ENCODE measurements at regions not wholly inside any gene's neighbourhood (a gene's known extent, or its start where the extent isn't known, plus 50 kb on each side); places are given as distances from the start of the nearest gene placed in this dataset.
"Not testable (repeated sequence)": the region's sequence is repeated elsewhere in the genome, so short reads cannot be mapped to it uniquely, and the experiment has no call there.

GRCh38 chr15:62849316-62850106 is 193.0 kb upstream of the TPM1 start:
- DNase-seq = no peak

GRCh38 chr15:62850318-62850717 is 192.2 kb upstream of the TPM1 start:
- DNase-seq = no peak

- DNase-seq = no peak
Observed at GRCh38 chr15:62850791-62851291, 191.7 kb upstream of the TPM1 start.

DNA sequence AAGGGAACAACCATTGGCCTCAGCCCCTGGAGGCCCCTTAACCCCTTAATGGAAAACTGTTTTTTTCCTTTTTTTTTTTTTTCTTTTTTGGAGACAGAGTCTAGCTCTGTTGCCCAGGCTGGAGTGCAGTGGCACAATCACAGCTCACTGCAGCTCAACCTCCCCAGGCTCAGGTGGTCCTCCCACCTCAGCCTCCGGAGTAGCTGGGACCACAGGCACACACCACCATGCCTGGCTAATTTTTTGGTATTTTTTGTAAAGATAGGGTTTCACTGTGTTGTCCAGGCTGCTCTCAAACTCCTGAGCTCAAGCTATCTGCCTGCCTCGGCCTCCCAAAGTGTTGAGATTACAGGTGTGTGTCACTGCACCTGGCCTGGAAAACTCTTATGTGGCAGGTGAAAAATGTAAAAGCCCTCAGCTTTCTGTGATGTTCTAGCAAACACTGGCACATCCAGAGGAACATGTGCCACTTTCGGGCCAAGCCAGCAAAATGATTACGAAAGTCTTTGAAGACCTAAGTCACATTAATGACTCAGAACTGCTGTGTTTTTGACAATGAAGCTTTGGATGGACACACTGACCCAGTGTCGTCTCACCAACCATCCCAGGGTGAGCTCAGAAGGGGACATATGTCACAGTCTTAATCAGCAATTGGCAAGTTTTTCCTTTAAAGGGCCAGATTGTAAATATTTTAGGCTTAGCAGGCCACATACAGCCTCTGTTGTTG is 189.3 kb upstream of the TPM1 start:
- DNase-seq = no peak

DNA sequence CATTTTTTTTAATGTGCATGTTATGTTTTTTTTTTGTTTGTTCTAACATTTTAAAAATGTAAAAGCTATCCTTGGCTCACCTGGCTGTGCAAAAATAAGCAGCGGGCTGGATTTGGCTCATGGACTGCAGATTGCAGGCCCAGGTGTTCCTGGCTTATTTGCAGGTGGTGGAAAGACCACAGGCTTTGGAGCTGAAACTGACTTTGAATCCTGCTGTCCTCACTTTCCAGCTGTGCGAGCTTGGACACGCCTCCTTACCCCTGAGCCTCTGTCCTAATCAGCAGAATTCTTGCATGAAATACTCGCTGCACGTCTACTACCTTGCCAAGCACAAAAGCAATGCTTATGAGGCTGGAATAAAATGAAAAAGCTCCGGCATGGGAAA is 188.7 kb upstream of the TPM1 start:
- no peak for DNase-seq

DNA sequence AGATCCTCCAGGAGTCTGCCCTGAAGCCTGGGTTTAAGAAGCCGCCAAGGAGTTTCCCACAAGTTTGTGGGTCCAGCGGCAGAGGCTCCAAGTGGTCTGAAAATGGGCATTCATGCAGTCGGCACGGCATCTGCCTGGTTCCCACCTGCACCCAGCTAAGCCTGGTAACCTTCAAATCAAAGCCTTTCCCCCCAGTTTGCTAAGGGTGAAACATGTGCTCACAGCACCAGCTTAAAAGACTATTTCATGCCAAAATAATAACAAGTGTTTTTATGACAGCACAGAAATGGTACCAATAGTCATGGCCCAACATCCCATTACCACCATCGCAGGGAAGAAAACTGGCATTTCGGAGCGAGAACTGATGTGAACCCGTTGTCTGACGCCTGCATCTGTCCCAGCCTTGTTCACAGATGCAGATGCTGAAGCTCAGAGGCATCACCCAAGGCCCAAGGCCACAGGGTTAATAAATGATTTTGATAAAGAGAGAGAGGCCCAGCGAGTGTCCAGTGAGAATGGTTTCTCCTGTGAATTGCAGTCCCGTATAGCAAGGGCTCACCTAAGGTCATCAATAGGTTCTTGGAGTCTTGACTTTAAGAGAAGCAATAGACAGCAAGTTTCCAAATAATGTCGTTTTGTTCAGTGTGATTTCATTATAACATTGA is 188.0 kb upstream of the TPM1 start:
- DNase-seq = no peak

DNA sequence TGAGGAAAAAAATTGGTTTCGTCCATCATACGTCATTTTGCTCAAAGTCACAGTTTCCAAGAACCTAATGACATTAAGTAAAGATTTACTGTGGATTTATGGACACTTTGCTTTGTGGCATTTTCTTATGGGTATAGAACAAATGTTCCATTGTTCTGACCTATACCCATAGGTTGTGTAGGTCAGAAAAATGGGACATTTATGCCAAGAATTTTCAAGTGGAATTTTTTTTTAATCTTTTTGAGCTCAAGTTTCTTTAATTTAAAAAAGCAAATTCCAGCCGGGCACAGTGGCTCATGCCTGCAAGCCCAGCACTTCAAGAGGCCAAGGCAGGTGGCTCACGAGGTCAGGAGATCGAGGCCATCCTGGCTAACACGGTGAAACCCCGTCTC is 187.5 kb upstream of the TPM1 start:
- DNase-seq = no peak

DNA sequence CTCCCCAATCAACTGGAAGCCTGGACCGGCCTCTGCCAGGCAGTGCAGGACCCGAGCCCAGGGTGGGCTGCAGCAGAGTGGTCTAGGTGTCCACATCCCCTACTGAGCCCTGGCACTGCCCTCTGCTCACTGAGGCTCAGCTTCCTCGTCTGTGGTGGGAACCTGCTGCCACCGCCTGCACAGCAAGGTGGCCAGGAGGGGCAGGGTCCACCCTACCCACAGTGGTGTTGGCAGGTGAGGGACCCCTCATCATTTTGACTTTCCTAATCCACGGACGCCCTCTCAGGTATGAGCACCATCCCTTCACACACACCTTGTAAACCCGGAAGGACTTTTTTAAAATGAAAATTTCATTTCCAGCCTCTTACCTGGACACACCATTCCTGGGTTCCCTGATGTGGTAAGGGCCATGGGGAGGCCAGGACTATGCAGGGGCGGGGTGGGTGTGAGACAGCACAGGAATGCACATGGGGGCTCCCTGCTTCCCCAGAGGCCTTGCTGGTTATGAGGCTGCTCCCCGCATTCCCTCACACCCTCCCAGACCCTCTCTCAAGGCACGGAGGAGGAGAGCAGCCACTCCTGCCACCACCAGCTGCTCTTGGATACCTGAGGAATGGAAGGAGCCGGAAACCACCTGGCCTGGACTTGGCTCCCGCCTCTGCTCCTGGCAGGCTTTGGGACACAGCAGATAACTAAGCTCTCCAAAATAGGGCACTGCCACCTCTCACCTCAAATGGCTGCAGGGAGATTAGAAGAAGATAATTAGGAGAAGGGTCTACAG is 185.9 kb upstream of the TPM1 start:
- DNase-seq = no peak

DNA sequence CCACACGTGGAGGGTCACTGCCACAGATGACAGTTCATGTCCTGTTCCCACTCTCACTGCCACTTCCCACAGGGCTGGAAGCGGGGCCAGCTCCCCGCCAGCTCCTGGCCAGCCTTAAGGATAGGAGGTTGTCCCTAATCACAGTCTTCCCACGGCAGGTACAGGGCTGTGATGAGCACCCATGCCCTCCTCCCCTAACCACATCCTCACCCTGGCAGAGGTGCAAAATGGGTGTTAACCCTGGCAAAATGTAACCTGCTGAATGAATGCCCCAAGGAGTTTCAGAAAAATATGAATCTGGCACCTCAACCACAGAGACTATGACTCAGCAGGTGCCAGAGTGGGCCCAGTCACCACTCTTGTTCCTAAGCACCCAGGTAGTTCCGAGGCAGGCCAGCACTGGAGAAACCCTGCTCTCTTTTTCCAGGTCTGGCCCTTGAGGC is 185.1 kb upstream of the TPM1 start:
- DNase-seq = no peak

DNA sequence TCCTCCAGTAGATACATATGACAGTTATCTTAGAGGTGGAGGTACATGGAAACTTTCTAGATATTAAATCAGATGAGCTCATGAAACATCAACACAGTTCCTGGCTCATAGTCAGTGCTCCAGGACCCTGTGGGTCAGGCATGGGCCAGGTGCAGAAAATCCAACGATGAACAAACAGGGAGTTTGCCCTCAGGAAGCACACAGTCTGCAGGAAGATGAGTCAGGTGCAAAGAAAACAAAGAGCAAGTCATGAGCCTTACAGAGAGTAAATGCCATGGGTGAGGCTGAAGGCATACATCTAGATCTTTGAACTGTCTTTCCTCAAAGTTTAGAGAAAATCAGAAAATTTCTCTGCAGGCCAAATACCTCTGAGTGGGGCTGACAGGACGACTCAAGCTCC is 184.2 kb upstream of the TPM1 start:
- no peak for DNase-seq

DNA sequence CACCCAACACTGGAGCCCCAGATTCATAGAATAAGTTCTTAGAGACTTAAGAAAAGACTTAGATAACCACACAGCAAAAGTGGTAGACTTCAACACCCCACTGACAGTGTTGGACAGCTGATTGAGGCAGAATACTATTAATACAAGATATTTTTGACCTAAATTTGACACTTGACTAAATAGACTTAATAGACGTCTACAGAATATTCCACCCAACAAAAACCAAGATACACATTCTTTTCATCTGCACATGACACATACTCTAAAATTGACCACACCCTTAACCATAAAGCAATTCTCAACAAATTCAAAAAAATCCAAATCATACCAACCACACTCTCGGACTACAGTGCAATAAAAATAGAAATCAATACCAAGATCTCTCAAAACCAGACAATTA is 179.8 kb upstream of the TPM1 start:
- DNase-seq = no peak

DNA sequence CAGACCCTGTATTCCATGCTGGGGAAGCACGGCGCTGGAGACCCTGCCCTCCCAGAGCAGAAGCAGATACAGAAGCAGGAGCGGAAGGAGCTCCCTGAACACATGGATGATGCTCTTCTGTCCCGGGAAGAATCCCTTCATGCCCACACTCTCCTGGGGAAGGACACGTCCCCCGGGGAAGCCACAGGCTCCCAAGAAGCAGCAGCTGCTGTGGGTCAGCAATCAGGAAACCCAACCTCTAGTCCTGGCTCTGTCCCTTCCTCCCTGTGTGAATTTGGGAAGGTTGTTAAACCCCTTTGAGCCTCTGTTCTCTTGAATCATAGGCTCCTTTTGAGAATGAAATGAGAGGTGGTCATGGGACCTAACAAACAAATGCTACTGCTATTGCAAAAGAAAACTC is 176.2 kb upstream of the TPM1 start:
- DNase-seq = no peak

DNA sequence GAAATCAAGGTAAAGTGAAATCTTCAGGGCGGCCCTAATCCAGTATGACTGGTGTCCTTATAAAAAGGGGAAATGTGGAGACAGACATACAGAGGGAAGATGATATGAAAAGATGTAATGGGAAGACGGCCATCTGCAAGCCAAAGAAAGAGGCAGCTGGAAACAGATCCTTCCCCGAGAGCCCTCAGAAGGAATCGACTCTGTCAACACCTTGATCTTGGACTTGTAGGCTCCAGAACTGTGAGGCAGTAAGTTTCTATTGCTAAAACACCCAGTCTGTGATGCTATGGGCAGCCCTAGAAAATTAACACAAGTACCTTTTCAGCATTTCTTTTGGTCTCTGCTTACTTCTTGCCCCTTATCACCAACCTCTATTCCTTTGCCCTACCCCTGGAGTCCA is 174.7 kb upstream of the TPM1 start:
- DNase-seq = no peak

DNA sequence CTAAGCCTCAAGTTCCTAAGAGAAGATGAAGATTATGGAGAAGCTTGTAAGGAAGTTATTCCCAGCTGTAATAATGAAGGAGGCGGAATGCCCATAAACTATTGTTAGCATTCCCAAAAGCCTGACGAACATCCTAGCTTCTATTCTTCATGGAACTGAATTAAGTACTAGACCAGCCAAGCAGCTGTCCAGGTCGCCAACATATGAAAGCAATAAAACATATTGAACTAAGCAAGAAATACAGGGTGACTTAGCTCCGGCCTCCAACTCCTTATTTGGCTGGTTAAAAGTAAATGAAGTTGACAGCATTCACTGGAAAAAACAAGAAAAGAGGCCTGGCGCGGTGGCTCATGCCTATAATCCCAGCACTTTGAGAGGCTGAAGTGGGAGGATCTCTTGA is 174.0 kb upstream of the TPM1 start:
- DNase-seq = no peak

GRCh38 chr15:62869116-62869515 is 173.4 kb upstream of the TPM1 start:
- no peak for DNase-seq

- DNase-seq = no peak
Observed at GRCh38 chr15:62870216-62870615, 172.3 kb upstream of the TPM1 start.

DNA sequence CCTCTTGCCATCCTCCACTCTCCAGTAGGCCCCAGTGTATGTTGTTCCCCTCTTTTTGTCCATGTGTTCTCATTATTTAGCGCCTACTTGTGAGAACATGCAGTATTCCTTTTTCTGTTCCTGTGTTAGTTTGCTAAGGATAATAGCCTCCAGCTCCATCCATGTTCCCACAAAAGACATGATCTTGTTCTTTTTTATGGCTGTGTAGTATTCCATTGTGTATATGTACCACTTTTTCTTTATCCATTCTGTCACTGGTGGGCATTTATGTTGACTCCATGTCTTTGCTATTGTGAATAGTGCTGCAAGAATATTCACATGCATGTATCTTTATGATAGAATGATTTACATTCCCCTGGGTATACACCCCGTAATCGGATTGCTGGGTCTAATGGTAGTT is 171.8 kb upstream of the TPM1 start:
- not testable (repeated sequence) for DNase-seq

- no peak for DNase-seq
Observed at GRCh38 chr15:62873203-62873602, 169.3 kb upstream of the TPM1 start.

- no peak for DNase-seq
Observed at GRCh38 chr15:62874064-62874463, 168.5 kb upstream of the TPM1 start.

DNA sequence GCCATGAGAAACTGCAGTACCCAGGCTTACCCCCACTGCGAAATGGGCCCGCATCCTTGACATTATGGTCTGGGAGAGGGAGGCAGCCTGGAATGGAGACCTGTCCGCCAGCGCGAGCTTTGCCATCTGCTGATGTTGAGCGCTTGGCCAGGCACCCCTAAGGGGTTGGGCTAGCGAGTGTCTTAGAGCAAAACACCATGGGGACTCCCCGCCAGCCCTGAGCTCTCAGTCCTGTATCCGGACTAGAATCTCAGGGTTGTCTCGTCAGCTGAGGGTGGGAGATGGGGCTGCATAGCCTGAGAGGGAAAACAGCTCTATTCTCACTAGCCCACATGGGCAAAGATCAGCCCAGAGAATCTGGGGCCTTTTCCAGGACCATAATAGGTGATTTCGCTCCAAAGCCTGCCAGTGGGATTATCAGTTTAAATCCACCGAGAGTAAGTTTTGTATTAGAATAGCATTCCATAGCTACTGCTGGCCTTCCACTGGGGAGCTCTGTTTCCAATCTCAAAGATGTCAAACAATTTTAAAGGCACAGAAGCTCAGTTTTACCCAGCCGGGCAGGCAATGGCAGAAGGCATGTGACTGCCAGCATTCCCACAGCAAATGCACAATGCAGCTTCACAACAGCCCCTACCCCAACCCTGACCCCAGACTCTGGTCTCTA is 167.5 kb upstream of the TPM1 start:
- DNase-seq = no peak

DNA sequence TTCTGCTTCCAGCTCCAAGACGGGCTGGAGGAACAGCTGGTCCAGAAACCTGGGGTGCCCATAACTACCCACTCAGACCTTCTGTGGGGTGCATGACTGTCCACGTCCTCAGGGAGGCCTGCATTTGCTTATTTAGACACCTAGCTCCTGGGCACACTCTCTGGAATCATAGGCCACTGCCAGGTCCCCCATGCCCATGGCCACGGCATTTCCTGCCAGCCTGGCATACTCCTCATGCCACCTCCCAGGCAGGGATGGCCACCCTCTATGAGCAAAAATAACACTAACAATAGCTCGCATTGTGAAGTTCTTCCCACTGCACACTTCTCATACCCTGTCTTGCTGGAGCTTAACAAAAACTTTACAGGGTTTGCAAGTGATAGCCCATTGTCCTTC is 166.9 kb upstream of the TPM1 start:
- DNase-seq = no peak

- DNase-seq = no peak
Observed at GRCh38 chr15:62877276-62877857, 165.2 kb upstream of the TPM1 start.

Data from NCI-H345 (cell line).